ENCODE measurements at regions not wholly inside any gene's neighbourhood (a gene's known extent, or its start where the extent isn't known, plus 50 kb on each side); places are given as distances from the start of the nearest gene placed in this dataset.

DNA sequence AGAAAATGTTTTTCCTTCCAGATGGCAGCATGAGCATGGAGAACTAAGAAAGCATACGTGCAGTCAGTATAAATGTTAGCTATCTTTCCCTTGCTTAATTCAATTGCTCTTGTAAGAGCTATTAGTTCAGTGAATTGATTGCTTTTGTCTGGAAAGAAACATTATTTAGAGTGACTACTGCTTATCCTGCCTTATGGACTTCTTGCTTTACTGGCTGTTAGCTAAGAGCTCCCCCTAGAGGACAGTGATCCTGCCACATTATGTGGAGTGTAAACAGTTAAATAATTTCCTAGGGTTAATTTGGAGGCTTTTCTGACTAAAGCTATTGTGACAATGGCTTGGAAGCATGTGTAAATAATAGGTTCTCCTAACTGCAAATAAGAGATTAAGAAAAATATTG lies 1402.4 kb downstream of the FAM133A start:
- no peak overlapping the region for H3K4me3 ChIP-seq (ENCODE audit: low read depth, low read length)
- TF ChIP-seq, protein P1, sequence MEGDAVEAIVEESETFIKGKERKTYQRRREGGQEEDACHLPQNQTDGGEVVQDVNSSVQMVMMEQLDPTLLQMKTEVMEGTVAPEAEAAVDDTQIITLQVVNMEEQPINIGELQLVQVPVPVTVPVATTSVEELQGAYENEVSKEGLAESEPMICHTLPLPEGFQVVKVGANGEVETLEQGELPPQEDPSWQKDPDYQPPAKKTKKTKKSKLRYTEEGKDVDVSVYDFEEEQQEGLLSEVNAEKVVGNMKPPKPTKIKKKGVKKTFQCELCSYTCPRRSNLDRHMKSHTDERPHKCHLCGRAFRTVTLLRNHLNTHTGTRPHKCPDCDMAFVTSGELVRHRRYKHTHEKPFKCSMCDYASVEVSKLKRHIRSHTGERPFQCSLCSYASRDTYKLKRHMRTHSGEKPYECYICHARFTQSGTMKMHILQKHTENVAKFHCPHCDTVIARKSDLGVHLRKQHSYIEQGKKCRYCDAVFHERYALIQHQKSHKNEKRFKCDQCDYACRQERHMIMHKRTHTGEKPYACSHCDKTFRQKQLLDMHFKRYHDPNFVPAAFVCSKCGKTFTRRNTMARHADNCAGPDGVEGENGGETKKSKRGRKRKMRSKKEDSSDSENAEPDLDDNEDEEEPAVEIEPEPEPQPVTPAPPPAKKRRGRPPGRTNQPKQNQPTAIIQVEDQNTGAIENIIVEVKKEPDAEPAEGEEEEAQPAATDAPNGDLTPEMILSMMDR (IDR thresholded peaks at IDR 0.05; ENCODE audit: low read depth, low read length), result peak; percentile 27; the same call in 1 of the 2 replicates
- no peaks in the 10 kb centered on the region for H3K36me3 ChIP-seq
- DNase-seq, result peak; percentile 11
- no peaks in the 10 kb centered on the region for H3K9me3 ChIP-seq (ENCODE audit: severe bottlenecking)
- no peak overlapping the region for H3K27ac ChIP-seq
- peaks cover 49% of the 10 kb centered on the region for H3K27me3 ChIP-seq (ENCODE audit: insufficient read depth, low read depth, severe bottlenecking)

DNA sequence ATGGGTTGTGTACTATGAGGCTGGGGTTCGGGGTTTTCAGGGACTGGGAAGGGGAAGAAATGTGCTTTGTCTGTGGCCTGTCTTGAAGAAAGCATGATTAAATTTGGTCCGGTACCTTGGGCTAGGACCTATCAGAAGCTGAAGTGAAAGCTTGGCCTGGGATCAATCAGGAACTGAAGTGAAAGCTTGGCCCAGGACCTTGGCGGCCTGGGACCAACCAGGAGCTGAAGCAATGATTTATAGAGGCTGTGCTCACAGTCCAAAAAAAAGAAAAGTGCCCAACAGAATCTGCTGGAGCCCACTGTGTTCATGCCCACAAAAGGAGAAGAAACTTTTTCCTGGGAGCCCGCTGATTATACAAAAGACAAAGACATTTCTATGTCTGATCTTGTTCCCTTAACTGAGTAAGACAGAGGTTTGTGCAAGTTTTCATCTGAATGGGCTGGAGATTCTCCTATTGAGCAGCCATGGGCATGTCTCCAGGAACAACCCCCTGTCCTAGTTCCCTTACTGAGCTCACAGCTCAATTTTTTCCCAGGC lies 1427.9 kb downstream of the FAM133A start:
- Histone ChIP-seq H3K9me3 (ENCODE audit: severe bottlenecking) (no peaks in the 10 kb centered on the region), H3K27ac (no peak overlapping the region), H3K4me3 (ENCODE audit: low read depth, low read length) (no peak overlapping the region), H3K27me3 (ENCODE audit: insufficient read depth, low read depth, severe bottlenecking) (peaks cover 6% of the 10 kb centered on the region), H3K36me3 (no peaks in the 10 kb centered on the region)
- TF ChIP-seq, protein P1 (IDR thresholded peaks at IDR 0.05; ENCODE audit: low read depth, low read length), result no peak
- DNase-seq, result no peak

DNA sequence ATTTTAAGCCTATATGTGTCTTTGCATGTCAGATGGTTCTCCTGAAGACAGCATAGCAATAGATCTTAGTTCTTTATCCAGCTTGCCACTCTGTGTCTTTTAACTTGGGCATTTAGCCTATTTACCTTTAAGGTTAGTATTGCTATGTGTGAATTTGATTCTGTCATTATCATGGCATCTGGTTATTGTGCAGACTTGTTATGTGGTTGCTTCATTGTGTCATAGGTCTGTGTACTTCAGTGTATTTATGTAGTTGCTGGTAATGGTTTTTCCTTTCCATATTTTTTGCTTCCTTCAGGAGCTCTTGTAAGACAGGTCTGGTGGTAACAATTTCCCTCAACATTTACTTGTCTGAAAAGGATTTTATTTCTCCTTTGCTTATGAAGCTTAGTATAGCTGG lies 1443.5 kb downstream of the FAM133A start:
- no peak overlapping the region for H3K4me3 ChIP-seq (ENCODE audit: low read depth, low read length)
- H3K27me3 ChIP-seq (ENCODE audit: insufficient read depth, low read depth, severe bottlenecking), result peaks cover 3% of the 10 kb centered on the region
- no peaks in the 10 kb centered on the region for H3K36me3 ChIP-seq
- H3K27ac ChIP-seq, result no peak overlapping the region
- no peak for DNase-seq
- TF ChIP-seq, protein P1 (IDR thresholded peaks at IDR 0.05; ENCODE audit: low read depth, low read length), result no peak
- peaks cover 2% of the 10 kb centered on the region for H3K9me3 ChIP-seq (ENCODE audit: severe bottlenecking)

DNA sequence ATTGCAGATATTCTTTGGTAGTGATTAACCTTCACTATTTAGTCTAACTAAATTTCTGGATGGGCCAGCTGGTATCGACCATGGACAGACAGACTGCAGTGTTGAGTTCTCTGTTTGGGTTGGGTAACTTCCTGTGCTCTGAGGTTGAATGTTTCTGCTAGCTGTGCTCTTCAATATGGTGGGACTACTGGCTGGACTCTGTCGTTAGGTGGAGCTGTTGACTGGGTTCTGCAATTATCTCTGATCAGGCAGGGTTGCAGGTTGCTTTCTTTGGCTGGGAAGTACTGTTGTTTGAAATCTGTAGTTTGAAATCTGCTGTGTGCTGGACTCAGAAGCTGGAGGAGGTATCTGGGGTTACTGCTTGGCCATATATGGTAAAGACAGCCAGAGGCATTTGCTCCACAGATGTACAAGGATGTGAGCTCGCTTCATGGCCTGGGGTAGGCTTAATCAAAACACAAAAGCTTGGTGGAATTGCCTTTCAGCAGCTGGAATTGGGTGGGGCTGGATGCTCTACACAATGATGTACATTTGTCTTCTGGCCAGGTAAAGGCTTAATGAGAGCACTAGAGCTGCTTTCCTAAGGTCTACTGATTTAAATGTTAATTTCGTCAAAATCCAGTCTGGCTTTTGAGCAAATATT lies 1472.0 kb downstream of the FAM133A start:
- H3K9me3 ChIP-seq (ENCODE audit: severe bottlenecking), result no peaks in the 10 kb centered on the region
- H3K27ac ChIP-seq, result no peak overlapping the region
- no peak for DNase-seq
- no peaks in the 10 kb centered on the region for H3K27me3 ChIP-seq (ENCODE audit: insufficient read depth, low read depth, severe bottlenecking)
- H3K4me3 ChIP-seq (ENCODE audit: low read depth, low read length), result no peak overlapping the region
- H3K36me3 ChIP-seq, result no peaks in the 10 kb centered on the region
- TF ChIP-seq, protein P1 (IDR thresholded peaks at IDR 0.05; ENCODE audit: low read depth, low read length), result peak; percentile 16; the same call in 1 of the 2 replicates

DNA sequence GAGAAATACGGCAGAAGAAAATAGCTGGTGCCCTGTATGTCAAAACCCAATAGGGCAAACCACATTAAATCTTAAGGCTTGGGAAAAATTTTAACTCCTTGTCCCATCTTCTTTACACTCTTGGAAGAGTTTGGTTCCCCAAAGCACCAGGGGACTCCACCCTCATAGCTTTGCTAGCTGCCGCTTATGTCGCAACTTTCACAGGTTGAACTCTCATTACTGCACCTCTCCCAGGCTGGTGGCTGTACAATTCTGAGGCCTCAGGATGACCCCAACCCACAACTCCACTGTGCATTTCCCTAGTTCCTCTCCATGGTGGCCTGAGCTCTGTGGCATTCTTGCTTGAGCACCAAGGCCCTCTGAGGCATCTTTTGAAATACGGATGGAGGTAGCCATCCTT lies 1478.8 kb downstream of the FAM133A start:
- no peak for DNase-seq
- Histone ChIP-seq H3K4me3 (ENCODE audit: low read depth, low read length) (no peak overlapping the region), H3K27ac (no peak overlapping the region), H3K36me3 (no peaks in the 10 kb centered on the region), H3K27me3 (ENCODE audit: insufficient read depth, low read depth, severe bottlenecking) (peaks cover 11% of the 10 kb centered on the region), H3K9me3 (ENCODE audit: severe bottlenecking) (no peaks in the 10 kb centered on the region)
- TF ChIP-seq, protein P1 (IDR thresholded peaks at IDR 0.05; ENCODE audit: low read depth, low read length), result no peak

DNA sequence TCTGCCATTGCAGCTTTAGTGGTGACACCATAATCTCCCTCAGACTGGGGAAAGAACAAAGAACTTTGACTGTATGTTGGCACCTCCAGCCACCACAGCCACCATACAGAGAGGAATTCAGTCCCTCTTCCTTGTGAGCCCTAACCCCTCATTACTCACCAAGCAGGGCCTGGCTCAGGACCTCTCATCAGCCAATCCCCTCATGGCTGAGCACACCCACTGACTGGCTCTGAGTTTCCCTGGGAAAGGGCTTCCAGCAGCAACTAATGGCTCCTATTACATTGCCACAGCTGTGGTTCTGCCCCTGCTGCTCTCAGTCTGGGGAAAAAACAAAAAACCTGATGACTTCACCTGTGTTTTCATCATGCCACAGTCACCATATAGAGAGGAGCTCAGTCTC lies 1482.6 kb downstream of the FAM133A start:
- Histone ChIP-seq H3K27ac (no peak overlapping the region), H3K36me3 (no peaks in the 10 kb centered on the region), H3K4me3 (ENCODE audit: low read depth, low read length) (no peak overlapping the region), H3K27me3 (ENCODE audit: insufficient read depth, low read depth, severe bottlenecking) (peaks cover 31% of the 10 kb centered on the region), H3K9me3 (ENCODE audit: severe bottlenecking) (no peaks in the 10 kb centered on the region)
- TF ChIP-seq, protein P1 (IDR thresholded peaks at IDR 0.05; ENCODE audit: low read depth, low read length), result no peak
- no peak for DNase-seq
